Kidney (tissue), 13 donors: ENCODE measurements at regions not wholly inside any gene's neighbourhood (a gene's known extent, or its start where the extent isn't known, plus 50 kb on each side); places are given as distances from the start of the nearest gene placed in this dataset.
A peak's percentile ranks its signal among the peaks of the same experiment; 100 is the strongest.

Source experiments
- DNase-seq, 5 donors: peaks; one replicate each; pipeline ENCODE4 v3.0.0-alpha.2; 2013 to 2020
- FAIRE-seq: peaks from 2 replicates; lab custom pipeline; 2012; peaks lifted over from hg19 to GRCh38; lab: Jason Lieb, UNC
- H3K27ac ChIP-seq, 2 donors: one replicate each; pipeline ENCODE4 v1.7.0; 2013; ENCODE audit warnings: low read depth in 2 of 2, low read length in 2 of 2, inconsistent platforms in 1 of 2
- H3K27me3 ChIP-seq: one replicate; pipeline ENCODE4 v1.7.1; 2013; ENCODE audit warnings: low read length, inconsistent platforms; ENCODE audit not compliant: control insufficient read depth, insufficient read depth
- H3K36me3 ChIP-seq, 3 donors: one replicate each; pipeline versions ENCODE4 v1.7.0 to v1.7.1; 2013; ENCODE audit warnings: low read length in 3 of 3, control low read depth in 1 of 3, inconsistent platforms in 1 of 3; ENCODE audit not compliant: insufficient read depth in 3 of 3, control insufficient read depth in 2 of 3
- H3K4me1 ChIP-seq, 3 donors: one replicate each; pipeline versions ENCODE4 v1.7.0 to v1.7.1; 2013; ENCODE audit warnings: low read length in 3 of 3, inconsistent platforms in 1 of 3, low read depth in 1 of 3; ENCODE audit not compliant: control insufficient read depth in 2 of 3, insufficient read depth in 2 of 3
- H3K4me3 ChIP-seq, 3 donors: one replicate each; pipeline versions ENCODE4 v1.7.0 to v1.8.1; 2013; ENCODE audit warnings: low read length in 3 of 3, control low read depth in 1 of 3, inconsistent platforms in 1 of 3
- H3K9ac ChIP-seq, 3 donors: one replicate each; pipeline versions ENCODE4 v1.7.0 to v1.7.1; 2013; ENCODE audit warnings: low read length in 3 of 3, control low read depth in 1 of 3, inconsistent platforms in 1 of 3
- H3K9me3 ChIP-seq, 3 donors: one replicate each; pipeline versions ENCODE4 v1.7.0 to v1.7.1; 2013; ENCODE audit warnings: low read length in 3 of 3, control low read depth in 1 of 3, inconsistent platforms in 1 of 3; ENCODE audit not compliant: control insufficient read depth in 2 of 3, insufficient read depth in 1 of 3
- intact Hi-C: fragments of 100-400 bp; cut with DNase I; formaldehyde crosslinking; loops from one replicate; pipeline ENCODE4 v1.11.1; 2022
- TF ChIP-seq, protein P1 (sequence below): IDR thresholded peaks from 3 replicates; pipeline ENCODE4 v1.5.1; 2012; ENCODE audit warnings: mild to moderate bottlenecking, moderate library complexity, borderline replicate concordance; ENCODE audit not compliant: insufficient read depth; ENCODE audit errors: extremely low read depth
- donor health status: control.
- donor health status: control.
- donor health status: control.
- donor health status: control.
- donor health status: control.
- donor health status: DM: yes; HTN: yes; CAD: no.
- donor health status: Normal renal cell carcinoma (clear cell type).

- DNase-seq (no peak), FAIRE-seq (no peak)
- no peaks in the 10 kb centered on the region for H3K27me3 ChIP-seq
- H3K4me1 ChIP-seq = peaks cover 0 to 8% (median 0%) of the 10 kb centered on the region in 3 donors
- peaks cover 0 to 3% (median 0%) of the 10 kb centered on the region in 3 donors for H3K9me3 ChIP-seq
- intact Hi-C loops = no loop called here
- H3K4me3 ChIP-seq = no peak overlapping the region
- H3K36me3 ChIP-seq = no peaks in the 10 kb centered on the region
- H3K9ac ChIP-seq = no peak overlapping the region
- no peak overlapping the region for H3K27ac ChIP-seq
- TF ChIP-seq, protein P1, sequence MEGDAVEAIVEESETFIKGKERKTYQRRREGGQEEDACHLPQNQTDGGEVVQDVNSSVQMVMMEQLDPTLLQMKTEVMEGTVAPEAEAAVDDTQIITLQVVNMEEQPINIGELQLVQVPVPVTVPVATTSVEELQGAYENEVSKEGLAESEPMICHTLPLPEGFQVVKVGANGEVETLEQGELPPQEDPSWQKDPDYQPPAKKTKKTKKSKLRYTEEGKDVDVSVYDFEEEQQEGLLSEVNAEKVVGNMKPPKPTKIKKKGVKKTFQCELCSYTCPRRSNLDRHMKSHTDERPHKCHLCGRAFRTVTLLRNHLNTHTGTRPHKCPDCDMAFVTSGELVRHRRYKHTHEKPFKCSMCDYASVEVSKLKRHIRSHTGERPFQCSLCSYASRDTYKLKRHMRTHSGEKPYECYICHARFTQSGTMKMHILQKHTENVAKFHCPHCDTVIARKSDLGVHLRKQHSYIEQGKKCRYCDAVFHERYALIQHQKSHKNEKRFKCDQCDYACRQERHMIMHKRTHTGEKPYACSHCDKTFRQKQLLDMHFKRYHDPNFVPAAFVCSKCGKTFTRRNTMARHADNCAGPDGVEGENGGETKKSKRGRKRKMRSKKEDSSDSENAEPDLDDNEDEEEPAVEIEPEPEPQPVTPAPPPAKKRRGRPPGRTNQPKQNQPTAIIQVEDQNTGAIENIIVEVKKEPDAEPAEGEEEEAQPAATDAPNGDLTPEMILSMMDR = no peak
Measured at GRCh38 chr11:62026739-62027370, 59.4 kb upstream of the FTH1 start.

DNA sequence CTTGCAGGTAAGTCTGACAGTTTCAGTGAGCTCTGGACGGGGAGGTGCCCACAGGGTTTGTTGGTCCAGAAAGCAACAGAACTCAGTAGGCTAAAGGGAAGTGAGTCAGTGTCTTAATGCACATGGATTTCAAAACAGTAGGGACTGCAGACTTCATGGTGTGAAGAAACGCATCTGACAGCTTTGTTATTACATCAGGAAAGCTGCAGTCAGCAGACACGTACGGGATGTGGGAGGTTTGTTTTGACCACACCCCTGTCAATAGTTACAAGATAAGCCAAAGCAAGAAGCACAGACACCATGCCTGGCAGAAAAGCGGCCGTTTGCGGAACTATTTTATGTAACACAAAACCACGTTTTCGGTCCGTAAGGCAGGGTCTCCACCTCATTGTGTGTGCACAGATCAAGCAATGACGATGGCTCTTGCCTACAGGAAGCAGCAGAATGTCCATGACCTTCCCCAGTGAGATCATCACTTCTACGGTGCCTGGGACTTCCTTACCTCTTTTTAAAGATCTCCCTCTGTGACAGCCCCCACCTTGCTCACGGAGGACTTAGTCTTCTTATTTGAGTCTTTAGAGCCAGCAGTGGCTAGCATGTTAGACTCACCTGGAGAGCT is 58.2 kb upstream of the FTH1 start:
- Histone ChIP-seq H3K4me1 (peaks cover 0 to 8% (median 0%) of the 10 kb centered on the region in 3 donors), H3K27me3 (no peaks in the 10 kb centered on the region), H3K4me3 (peak overlapping the region in 1 of 3 donors; percentile 4), H3K9me3 (peaks cover 0 to 3% (median 0%) of the 10 kb centered on the region in 3 donors), H3K9ac (peak overlapping the region in 1 of 3 donors; percentile 28), H3K27ac (peak overlapping the region in 1 of 2 donors; percentile 26), H3K36me3 (no peaks in the 10 kb centered on the region)
- peak in 3 of 5 donors; percentile 40 to 77 (median 49) for DNase-seq
- intact Hi-C loops = no loop called here
- no peak for FAIRE-seq
- TF ChIP-seq, protein P1 = no peak

- Histone ChIP-seq H3K36me3 (no peaks in the 10 kb centered on the region), H3K4me1 (peaks cover 0 to 8% (median 0%) of the 10 kb centered on the region in 3 donors), H3K27me3 (no peaks in the 10 kb centered on the region), H3K9ac (peak overlapping the region in 1 of 3 donors; percentile 28), H3K27ac (peak overlapping the region in 1 of 2 donors; percentile 16), H3K9me3 (peaks cover 0 to 3% (median 0%) of the 10 kb centered on the region in 3 donors), H3K4me3 (peak overlapping the region in 1 of 3 donors; percentile 4)
- intact Hi-C loops = no loop called here
- no peak for DNase-seq
- TF ChIP-seq, protein P1 = no peak
- no peak for FAIRE-seq
Measured at GRCh38 chr11:62024936-62025486, 57.6 kb upstream of the FTH1 start.
